ENCODE measurements at regions not wholly inside any gene's neighbourhood (a gene's known extent, or its start where the extent isn't known, plus 50 kb on each side); places are given as distances from the start of the nearest gene placed in this dataset.

DNA sequence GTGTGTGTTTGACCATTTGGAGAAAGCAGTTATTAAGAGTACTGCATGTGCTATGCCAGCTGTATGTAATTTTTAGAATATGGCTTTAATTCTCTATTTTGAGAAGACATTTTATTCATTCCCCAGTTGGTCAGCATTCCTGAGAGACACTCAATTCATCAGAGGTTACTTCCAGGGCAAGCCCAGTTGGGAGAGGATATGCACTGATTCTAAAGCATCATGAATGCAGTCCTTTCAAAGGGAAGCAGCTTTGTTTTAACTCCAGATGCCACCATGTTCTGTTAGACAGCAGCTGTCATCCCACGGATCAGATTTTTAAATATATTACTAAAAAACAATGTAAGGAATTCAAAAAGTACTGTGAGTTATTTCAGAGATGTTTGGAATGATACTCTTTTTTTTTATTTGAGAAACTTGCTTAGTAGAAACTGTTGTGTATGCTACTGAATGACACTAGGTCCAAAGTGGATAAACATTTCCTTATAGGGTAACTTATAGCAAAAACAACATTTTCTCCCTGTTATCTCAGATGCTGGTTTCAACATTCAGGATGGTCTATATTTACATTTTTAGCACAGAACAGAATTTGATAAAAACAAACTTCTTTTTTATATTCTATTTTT is 149.5 kb upstream of the B3GALT2 start:
- no peak for DNase-seq

DNA sequence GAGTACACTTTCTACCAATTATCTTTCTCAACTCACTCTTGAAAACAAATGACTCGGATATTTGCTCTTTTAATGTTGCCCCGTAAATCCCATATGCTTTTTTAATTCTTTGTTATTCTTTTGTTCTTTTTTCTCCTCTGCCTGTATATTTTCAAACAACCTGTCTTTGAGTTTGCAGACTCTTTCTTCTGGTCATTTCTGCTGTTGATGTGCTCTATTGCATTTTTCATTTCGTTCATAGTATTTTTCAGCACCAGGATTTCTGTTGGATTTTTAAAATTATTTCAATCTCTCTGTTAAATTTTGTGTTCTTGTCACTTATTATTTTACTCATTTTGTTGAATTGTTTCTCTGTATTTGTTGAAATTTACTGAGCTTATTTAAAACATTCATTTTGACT is 146.8 kb upstream of the B3GALT2 start:
- DNase-seq, result no peak

DNA sequence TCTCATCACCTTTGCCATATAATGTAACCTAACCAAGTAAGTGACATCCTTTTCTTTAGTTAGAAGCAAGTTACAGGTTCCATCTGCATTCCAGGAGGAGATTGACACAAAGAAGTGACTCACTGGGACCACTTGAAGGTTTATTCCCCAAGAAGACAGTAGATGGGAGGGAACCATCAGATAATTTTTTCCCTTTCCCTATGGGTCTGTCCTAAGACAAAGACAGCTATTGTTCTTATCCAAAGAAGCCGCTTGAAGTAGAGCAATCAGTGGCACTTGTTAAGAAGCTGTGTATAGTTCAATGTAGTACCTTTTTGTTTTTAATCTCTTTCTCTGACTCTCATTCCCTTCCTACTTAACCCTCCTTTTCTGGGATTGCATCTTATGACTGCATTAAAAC is 139.9 kb upstream of the B3GALT2 start:
- no peak for DNase-seq

DNA sequence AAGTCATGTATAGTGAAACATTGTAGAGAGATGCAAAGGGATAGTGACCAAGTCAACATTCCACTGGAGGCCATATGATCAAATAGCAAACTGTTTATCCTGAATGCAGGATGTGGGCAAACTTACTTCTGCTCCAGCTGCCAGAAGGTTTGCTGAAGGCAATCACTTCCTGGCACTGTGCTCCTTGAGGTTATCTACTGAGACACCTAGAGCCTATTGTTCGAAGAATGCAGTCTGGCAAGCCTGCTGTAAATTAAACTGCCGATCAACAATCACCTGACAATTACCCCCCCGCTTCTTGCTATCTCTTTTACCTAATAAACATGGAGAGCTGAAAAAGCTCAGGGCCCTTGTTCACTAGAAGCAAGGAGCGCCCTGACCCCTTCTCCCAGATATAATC is 139.4 kb upstream of the B3GALT2 start:
- DNase-seq, result no peak

DNA sequence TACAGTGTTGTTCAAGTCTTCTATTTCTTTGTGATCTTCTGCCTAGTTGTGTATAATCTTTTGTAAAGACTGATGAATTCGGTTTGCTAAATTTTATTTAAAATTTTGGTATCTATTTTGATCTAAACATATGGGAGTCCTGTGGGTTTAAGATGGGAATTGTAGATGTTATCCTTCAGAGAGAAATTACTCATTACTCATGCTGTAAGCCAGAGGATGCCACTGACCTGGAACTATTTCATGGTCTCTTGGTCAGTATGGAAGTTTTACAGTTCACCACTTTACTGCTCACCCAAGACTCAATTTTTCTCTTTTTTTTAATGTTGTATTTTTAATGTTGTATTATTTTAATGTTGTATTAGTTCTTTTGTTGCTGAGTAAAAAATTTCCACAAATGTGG is 138.6 kb upstream of the B3GALT2 start:
- DNase-seq, result no peak

DNA sequence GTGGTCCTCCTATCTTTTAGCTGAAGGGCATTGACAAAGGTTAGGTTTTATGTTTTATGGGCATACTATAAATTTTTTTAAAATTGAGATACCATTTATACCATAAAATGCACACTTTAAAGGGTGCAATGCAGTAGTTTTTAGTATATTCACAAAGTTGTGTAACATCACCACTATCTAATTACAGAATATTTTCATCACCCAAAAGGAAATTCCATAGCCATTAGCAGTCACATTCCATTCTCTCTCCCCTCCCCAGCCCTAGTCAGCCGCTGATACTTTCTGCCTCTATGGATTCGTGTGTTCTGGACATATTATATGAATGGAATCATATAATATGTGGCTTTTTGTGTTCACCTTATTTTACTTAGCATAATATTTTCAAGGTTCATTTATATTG is 135.8 kb upstream of the B3GALT2 start:
- no peak for DNase-seq

DNA sequence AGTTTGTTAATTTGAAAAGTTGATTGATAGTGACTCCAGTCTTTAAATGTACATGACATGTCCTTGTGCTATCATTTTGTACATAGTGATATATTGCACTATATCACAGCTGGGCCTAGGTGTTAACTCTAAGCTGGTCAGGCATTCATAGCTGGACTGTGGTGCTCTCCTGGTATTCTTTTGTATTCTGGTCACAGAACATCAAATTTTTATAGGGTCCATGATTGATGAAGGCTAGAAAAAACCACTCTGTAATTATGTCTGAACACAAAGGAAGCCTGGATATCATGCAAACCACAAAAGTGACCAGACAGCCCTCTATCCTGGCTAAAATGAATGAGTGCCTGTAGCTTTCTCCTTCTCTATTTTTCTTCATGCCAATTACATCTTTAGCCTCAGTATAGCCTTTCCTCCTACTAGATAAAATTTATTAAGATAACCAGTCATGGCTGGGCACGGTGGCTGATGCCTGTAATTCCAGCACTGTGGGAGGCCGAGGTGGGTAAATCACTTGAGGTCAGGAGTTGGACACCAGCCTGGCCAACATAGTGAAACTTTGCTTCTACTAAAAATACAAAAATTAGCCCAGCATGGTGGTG is 134.9 kb upstream of the B3GALT2 start:
- no peak for DNase-seq

DNA sequence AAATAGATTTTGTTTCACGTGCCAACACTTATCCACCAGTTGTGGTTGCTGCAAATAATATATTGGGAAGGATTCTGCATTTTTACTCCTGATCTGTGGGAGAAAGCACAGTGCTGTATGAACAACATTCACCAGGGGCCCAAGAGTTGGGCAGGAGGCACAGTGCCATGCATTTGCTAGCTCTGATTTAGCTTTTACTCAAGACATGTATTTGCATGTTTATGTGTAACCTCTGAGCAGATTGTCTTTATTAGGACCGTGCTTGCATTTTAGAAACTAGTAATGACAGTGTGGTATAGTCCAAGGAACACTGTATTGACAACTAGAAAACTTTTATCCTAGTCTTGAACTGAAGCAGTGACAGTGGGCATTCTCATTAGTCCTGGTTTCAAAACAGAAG is 133.9 kb upstream of the B3GALT2 start:
- DNase-seq, result no peak

DNA sequence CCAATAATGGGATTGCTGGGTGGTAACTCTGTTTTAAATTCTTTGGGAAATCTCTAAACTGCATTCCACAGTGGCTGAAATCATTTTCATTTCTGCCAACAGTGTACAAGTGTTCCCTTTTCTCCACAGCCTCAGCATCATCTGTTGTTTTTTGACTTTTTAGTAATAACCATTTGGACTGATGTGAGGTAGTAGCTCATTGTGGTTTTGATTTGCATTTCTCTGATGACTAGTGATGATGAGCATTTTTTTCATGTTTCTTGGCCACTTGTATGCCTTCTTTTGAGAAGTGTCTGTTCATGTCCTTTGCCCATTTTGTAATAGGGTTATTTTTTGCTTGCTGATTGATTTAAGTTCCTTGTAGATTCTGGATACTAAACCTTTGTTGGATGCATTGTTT is 131.9 kb upstream of the B3GALT2 start:
- no peak for DNase-seq

DNA sequence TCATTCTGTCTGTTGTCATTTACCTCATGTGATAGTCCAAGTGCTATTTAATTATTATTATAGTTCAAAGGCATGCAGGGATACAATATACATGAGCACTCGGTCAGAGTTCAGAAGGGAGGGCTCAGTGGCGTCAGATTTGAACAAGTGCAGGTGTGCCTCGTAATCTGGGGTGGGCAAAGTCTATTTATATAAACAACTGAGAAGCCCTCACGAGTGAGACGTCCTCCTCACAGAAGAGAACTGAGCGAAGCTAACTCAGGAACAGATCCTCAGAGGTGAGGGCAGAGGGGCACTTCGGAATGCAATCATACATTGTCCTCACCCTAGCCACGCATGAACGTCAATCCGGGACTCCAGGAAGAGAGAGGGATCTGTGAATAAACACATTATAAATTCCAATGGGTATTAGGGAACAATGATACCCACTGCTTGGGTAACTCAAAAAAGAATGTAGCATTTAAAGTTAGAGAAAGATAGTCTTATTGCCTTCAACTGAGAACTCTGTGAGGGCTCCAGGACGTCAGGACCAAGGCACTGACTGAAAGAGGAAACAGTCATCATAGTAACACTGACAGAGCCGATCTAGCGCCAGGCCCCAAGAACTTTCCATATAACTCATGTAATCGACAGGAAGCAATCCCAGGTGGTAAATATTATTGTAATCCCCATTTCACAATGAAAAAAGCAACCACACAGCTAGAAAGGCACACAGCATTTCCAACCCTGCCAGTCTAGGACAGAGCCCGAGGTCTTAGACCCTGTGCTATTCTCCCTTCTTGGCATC is 127.1 kb upstream of the B3GALT2 start:
- DNase-seq, result no peak

DNA sequence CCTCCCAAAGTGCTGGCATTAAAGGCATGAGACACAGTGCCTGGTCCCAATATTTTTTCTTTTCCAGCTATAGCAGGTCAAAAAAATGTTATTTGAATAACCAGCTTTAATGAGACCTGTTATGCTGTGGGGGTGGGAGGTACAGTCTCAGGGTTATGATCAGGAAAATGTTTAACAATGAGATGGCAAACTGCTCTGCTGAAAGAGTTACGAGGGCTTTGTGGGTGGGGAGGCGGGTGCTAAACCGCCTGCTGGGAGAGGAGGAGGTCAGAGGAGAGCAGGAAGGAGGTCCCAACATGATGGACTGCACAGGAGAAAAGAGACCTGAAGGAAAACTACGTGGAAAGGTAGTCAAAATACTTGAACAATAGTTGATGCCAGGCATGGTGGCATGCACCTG is 126.0 kb upstream of the B3GALT2 start:
- no peak for DNase-seq

DNA sequence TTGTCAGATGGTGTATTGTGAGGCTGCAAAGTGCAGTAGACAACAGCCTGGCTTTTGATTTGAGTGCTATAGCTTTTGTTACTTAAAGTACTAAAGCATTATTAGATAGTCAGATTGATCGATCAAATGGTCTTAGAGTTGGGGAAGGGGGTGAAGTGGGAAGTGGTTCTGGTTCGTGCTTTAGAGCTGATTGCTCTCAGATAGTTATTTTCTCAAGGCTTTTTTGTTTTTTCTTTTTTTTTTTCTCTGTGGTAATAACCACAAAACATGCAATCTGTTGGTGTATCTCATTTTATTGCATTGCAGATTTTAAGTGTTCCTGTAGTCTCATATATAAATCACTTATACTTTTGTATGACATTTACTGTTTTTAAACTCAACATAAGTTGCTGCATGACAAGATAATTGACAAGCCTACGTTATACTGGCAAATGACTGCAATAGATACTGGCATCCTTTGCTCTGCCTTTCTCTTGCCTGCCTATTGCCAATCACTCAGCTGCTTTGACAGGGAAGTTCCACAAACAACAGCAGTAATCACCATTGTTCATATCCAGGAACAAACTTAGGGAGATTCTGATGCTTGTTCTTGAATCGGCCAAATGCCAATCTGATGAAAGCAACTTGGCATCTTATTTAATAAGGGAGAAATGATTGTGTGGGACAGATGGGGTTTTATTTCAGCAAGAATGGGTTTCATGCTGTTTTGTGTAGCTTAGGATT is 125.0 kb upstream of the B3GALT2 start:
- no peak for DNase-seq

DNA sequence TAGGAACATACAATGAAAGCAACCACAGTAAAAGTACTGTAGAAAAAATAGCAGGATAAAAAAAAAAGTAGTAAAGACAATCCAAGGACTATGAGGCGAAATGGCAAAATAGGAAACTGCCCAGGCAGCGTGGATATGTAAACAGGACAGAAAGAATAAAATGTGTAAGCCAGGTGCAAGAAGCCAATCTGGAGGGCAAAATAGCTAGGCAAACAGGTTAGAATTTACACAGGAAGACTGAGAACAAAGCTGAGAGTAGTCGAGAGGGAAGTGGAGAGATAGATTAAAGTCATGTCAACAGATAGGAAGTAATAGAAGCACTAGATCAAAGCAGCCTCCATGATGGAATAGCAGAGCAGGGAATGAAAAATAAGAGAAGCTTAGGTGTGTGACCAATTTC is 124.2 kb upstream of the B3GALT2 start:
- DNase-seq, result no peak

DNA sequence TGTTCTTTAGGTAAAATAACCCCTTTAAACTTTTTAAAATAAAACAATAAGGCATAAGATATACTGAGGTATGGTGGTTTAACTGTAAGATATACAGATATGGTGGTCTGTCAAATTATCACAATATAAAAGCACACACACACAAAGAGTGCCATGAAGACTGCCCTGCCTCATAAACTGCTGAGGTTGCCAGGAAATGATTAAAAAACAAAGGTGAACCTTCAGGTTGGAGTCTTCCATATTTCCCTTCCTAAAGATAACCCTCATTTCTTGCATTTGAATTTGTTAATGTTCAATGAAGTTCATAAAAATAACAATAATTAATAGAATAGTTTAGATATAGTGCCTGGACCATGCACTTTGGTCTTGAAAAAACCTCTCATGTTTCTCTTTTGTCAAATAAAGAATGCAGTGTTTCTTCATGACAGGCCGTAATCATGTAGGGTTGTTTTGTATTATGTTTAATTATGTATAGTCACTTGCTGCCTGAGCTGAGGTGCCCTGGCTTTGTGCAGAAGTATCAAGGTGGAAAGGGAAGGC is 123.6 kb upstream of the B3GALT2 start:
- DNase-seq, result no peak

DNA sequence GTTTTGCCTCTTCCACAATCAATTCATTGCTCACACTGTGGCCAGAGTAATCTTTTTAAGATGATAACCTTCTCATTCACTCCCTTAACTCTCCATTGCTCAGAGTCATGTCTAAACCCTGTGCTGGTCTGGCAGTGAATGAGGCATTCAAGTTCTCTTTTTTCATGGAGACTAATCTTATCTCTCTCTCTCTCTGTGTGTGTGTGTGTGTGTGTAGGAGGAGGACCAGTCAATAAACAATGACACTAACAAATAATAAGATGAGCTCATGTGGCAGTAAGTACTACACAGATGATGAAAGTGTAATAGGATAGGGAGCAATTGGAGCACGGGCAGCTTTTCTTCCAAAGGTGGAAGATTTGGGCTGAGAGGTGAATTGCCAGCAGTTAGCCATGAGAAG is 122.0 kb upstream of the B3GALT2 start:
- DNase-seq, result no peak

DNA sequence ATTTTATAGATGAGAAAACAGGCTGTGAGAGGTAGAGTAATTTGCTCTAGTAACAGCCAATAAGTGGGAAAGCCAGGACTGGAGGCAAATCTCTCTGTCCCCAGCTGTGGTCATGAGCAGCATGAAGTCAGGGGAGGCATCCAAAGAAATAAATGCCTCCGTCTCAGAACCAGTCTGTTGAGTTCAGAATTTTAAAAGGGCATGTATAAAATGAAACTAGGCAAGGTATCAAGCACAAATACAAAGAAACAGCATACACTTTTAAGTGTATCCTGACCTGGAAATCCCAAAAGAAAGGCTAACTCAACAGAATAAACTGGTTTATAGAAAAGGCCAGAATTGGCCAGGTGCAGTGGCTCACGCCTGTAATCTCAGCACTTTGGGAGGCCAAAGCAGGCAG is 120.0 kb upstream of the B3GALT2 start:
- no peak for DNase-seq

All from hematopoietic multipotent progenitor cell treated with erythropoietin and hydrocortisone succinate and interleukin-3 and kit ligand, for 6 days (in vitro differentiated cells).